ENCODE measurements at regions not wholly inside any gene's neighbourhood (a gene's known extent, or its start where the extent isn't known, plus 50 kb on each side); places are given as distances from the start of the nearest gene placed in this dataset.

DNA sequence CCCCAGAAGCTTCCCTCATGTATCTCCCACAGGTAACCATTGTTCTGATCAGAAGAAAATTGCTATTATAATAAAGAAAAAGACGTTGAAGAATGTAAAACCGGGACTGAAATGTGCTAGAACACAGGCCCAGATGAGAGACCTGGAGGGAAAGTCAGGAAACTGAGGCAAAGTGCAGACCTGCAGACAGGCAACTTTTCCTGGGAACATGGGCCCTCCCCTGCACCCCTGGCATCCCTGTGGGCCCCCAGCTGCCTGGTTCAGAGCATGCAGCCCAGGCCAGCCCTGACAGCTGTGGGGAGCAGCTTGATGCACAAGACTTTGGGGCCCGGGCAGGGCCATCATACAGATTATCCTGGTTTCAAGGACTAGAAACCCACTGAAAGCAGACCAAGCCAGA is 212.2 kb downstream of the CDC5L start:
- TF ChIP-seq CTCF (IDR thresholded peaks at IDR 0.05), result no peak
- no peak for ATAC-seq

GRCh38 chr6:44603044-44603686 is 215.7 kb downstream of the CDC5L start:
- no peaks in the 10 kb centered on the region for H3K9me3 ChIP-seq
- no peaks in the 10 kb centered on the region for H3K27me3 ChIP-seq
- no peak overlapping the region for H3K27ac ChIP-seq
- intact Hi-C loops (cut with DNase I), result no loop called here
- no peak overlapping the region for H3K4me3 ChIP-seq
- H3K36me3 ChIP-seq, result no peaks in the 10 kb centered on the region
- DNase-seq (no peak), ATAC-seq (no peak)
- no peaks in the 10 kb centered on the region for H3K4me1 ChIP-seq
- no peak for TF ChIP-seq CTCF (IDR thresholded peaks at IDR 0.05)

More for the DNA sequence above, 212.2 kb downstream of the CDC5L start:
- Histone ChIP-seq H3K4me3 (no peak overlapping the region), H3K9me3 (no peaks in the 10 kb centered on the region), H3K27me3 (no peaks in the 10 kb centered on the region), H3K27ac (no peak overlapping the region), H3K4me1 (no peaks in the 10 kb centered on the region), H3K36me3 (no peaks in the 10 kb centered on the region)
- DNase-seq, result no peak
- intact Hi-C loops (cut with DNase I), result no loop called here

GRCh38 chr6:44606504-44606903 is 219.0 kb downstream of the CDC5L start:
- intact Hi-C loops (cut with DNase I), result no loop called here
- DNase-seq (no peak), ATAC-seq (no peak)
- no peak for TF ChIP-seq CTCF (IDR thresholded peaks at IDR 0.05)
- no peaks in the 10 kb centered on the region for H3K9me3 ChIP-seq
- no peak overlapping the region for H3K4me3 ChIP-seq
- no peak overlapping the region for H3K27ac ChIP-seq
- H3K27me3 ChIP-seq, result no peaks in the 10 kb centered on the region
- H3K4me1 ChIP-seq, result no peaks in the 10 kb centered on the region
- H3K36me3 ChIP-seq, result no peaks in the 10 kb centered on the region

- intact Hi-C loops (cut with DNase I), result no loop called here
- Histone ChIP-seq H3K4me1 (no peaks in the 10 kb centered on the region), H3K27me3 (no peaks in the 10 kb centered on the region), H3K36me3 (no peaks in the 10 kb centered on the region), H3K27ac (no peak overlapping the region), H3K4me3 (no peak overlapping the region), H3K9me3 (no peaks in the 10 kb centered on the region)
- ATAC-seq, result no peak
- TF ChIP-seq CTCF (IDR thresholded peaks at IDR 0.05), result no peak
- no peak for DNase-seq
Observed at GRCh38 chr6:44606976-44607375, 219.5 kb downstream of the CDC5L start.

GRCh38 chr6:44608175-44608574 is 220.7 kb downstream of the CDC5L start:
- intact Hi-C loops (cut with DNase I), result no loop called here
- no peak for TF ChIP-seq CTCF (IDR thresholded peaks at IDR 0.05)
- no peak overlapping the region for H3K4me3 ChIP-seq
- no peak for ATAC-seq
- H3K9me3 ChIP-seq, result no peaks in the 10 kb centered on the region
- H3K27ac ChIP-seq, result no peak overlapping the region
- H3K4me1 ChIP-seq, result no peaks in the 10 kb centered on the region
- no peaks in the 10 kb centered on the region for H3K27me3 ChIP-seq
- H3K36me3 ChIP-seq, result no peaks in the 10 kb centered on the region
- no peak for DNase-seq

All from upper lobe of right lung (tissue), 1 donor.